ENCODE measurements at regions not wholly inside any gene's neighbourhood (a gene's known extent, or its start where the extent isn't known, plus 50 kb on each side); places are given as distances from the start of the nearest gene placed in this dataset.

GRCh38 chr5:89706731-89707130 is 702.8 kb downstream of the CETN3 start:
- no peak for TF ChIP-seq CTCF (IDR thresholded peaks at IDR 0.05)
- no peaks in the 10 kb centered on the region for H3K27me3 ChIP-seq (ENCODE audit: control insufficient read depth, insufficient read depth, low read length)
- no peaks in the 10 kb centered on the region for H3K9me3 ChIP-seq (ENCODE audit: control insufficient read depth, low read length)
- no peak overlapping the region for H3K27ac ChIP-seq
- H3K4me2 ChIP-seq (ENCODE audit: low read length) = no peak overlapping the region
- no peaks in the 10 kb centered on the region for H3K4me1 ChIP-seq
- H3K9ac ChIP-seq = no peak overlapping the region
- no peak overlapping the region for H2AFZ ChIP-seq
- H3K79me2 ChIP-seq = no peaks in the 10 kb centered on the region
- H3K4me3 ChIP-seq (ENCODE audit: low read depth, low read length) = no peak overlapping the region
- no peaks in the 10 kb centered on the region for H3K36me3 ChIP-seq (ENCODE audit: control insufficient read depth, insufficient read depth, low read length)

GRCh38 chr5:89703817-89704216 is 705.7 kb downstream of the CETN3 start:
- Histone ChIP-seq H3K27me3 (ENCODE audit: control insufficient read depth, insufficient read depth, low read length) (no peaks in the 10 kb centered on the region), H3K4me3 (ENCODE audit: low read depth, low read length) (no peak overlapping the region), H3K27ac (no peak overlapping the region), H2AFZ (no peak overlapping the region), H3K9me3 (ENCODE audit: control insufficient read depth, low read length) (no peaks in the 10 kb centered on the region), H3K4me1 (no peaks in the 10 kb centered on the region), H3K4me2 (ENCODE audit: low read length) (no peak overlapping the region), H3K9ac (no peak overlapping the region), H3K36me3 (ENCODE audit: control insufficient read depth, insufficient read depth, low read length) (no peaks in the 10 kb centered on the region), H3K79me2 (no peaks in the 10 kb centered on the region)
- TF ChIP-seq CTCF (IDR thresholded peaks at IDR 0.05) = no peak

- no peak overlapping the region for H2AFZ ChIP-seq
- H3K36me3 ChIP-seq (ENCODE audit: control insufficient read depth, insufficient read depth, low read length) = no peaks in the 10 kb centered on the region
- no peak overlapping the region for H3K9ac ChIP-seq
- no peaks in the 10 kb centered on the region for H3K79me2 ChIP-seq
- H3K4me2 ChIP-seq (ENCODE audit: low read length) = no peak overlapping the region
- H3K4me1 ChIP-seq = no peaks in the 10 kb centered on the region
- H3K9me3 ChIP-seq (ENCODE audit: control insufficient read depth, low read length) = no peaks in the 10 kb centered on the region
- no peaks in the 10 kb centered on the region for H3K27me3 ChIP-seq (ENCODE audit: control insufficient read depth, insufficient read depth, low read length)
- no peak overlapping the region for H3K4me3 ChIP-seq (ENCODE audit: low read depth, low read length)
- H3K27ac ChIP-seq = no peak overlapping the region
- TF ChIP-seq CTCF (IDR thresholded peaks at IDR 0.05) = no peak
Observed at GRCh38 chr5:89698028-89698427, 711.5 kb downstream of the CETN3 start.

GRCh38 chr5:89697581-89697980 is 712.0 kb downstream of the CETN3 start:
- Histone ChIP-seq H2AFZ (no peak overlapping the region), H3K9ac (no peak overlapping the region), H3K4me3 (ENCODE audit: low read depth, low read length) (no peak overlapping the region), H3K27me3 (ENCODE audit: control insufficient read depth, insufficient read depth, low read length) (no peaks in the 10 kb centered on the region), H3K27ac (no peak overlapping the region), H3K36me3 (ENCODE audit: control insufficient read depth, insufficient read depth, low read length) (no peaks in the 10 kb centered on the region), H3K4me1 (no peaks in the 10 kb centered on the region), H3K4me2 (ENCODE audit: low read length) (no peak overlapping the region), H3K9me3 (ENCODE audit: control insufficient read depth, low read length) (no peaks in the 10 kb centered on the region), H3K79me2 (no peaks in the 10 kb centered on the region)
- TF ChIP-seq CTCF (IDR thresholded peaks at IDR 0.05) = no peak

- no peaks in the 10 kb centered on the region for H3K4me1 ChIP-seq
- H3K27me3 ChIP-seq (ENCODE audit: control insufficient read depth, insufficient read depth, low read length) = no peaks in the 10 kb centered on the region
- H3K9ac ChIP-seq = no peak overlapping the region
- no peaks in the 10 kb centered on the region for H3K9me3 ChIP-seq (ENCODE audit: control insufficient read depth, low read length)
- H3K36me3 ChIP-seq (ENCODE audit: control insufficient read depth, insufficient read depth, low read length) = no peaks in the 10 kb centered on the region
- no peaks in the 10 kb centered on the region for H3K79me2 ChIP-seq
- no peak for TF ChIP-seq CTCF (IDR thresholded peaks at IDR 0.05)
- no peak overlapping the region for H3K4me3 ChIP-seq (ENCODE audit: low read depth, low read length)
- H2AFZ ChIP-seq = no peak overlapping the region
- H3K27ac ChIP-seq = no peak overlapping the region
- H3K4me2 ChIP-seq (ENCODE audit: low read length) = no peak overlapping the region
Observed at GRCh38 chr5:89695371-89695770, 714.2 kb downstream of the CETN3 start.

All from parathyroid adenoma (tissue), 2 donors.